BLaER1 treated with 17β-estradiol and CSF1 and Interleukin-3, amounts not matched to agents 10 nM and 100 nM (cell line): ENCODE measurements at regions not wholly inside any gene's neighbourhood (a gene's known extent, or its start where the extent isn't known, plus 50 kb on each side); places are given as distances from the start of the nearest gene placed in this dataset.
"Not testable (repeated sequence)": the region's sequence is repeated elsewhere in the genome, so short reads cannot be mapped to it uniquely, and the experiment has no call there.

Source experiments
- H3K27ac ChIP-seq, 11 experiments: shearing (Covaris generic); formaldehyde crosslinking; 2 replicates each; pipeline ENCODE4 v1.8.1; 2022
- H3K27me3 ChIP-seq, 11 experiments: shearing (Covaris generic); formaldehyde crosslinking; 2 replicates each; pipeline ENCODE4 v1.8.1; 2022
- H3K36me3 ChIP-seq, 11 experiments: shearing (Covaris generic); formaldehyde crosslinking; 2 replicates each; pipeline ENCODE4 v1.8.1; 2022
- H3K4me1 ChIP-seq, 10 experiments: shearing (Covaris generic); formaldehyde crosslinking; 2 replicates each; pipeline ENCODE4 v1.8.1; 2022
- H3K4me2 ChIP-seq, 11 experiments: shearing (Covaris generic); formaldehyde crosslinking; 2 replicates each; pipeline ENCODE4 v1.8.1; 2022
- H3K4me3 ChIP-seq, 10 experiments: shearing (Covaris generic); formaldehyde crosslinking; 2 replicates each; pipeline ENCODE4 v1.8.1; 2022
- H3K9ac ChIP-seq, 11 experiments: shearing (Covaris generic); formaldehyde crosslinking; 2 replicates each; pipeline ENCODE4 v1.8.1; 2022
- H3K9me3 ChIP-seq, 11 experiments: shearing (Covaris generic); formaldehyde crosslinking; replicated peaks in 1 of 11; 2 replicates each; pipeline ENCODE4 v1.8.1; 2022
- H4K20me1 ChIP-seq, 11 experiments: shearing (Covaris generic); formaldehyde crosslinking; 2 replicates each; pipeline ENCODE4 v1.8.1; 2022
- Cebpa-rat ChIP-seq, 11 experiments: shearing (Covaris generic); IDR thresholded peaks; 2 replicates each; pipeline ENCODE4 v1.8.1; 2022

DNA sequence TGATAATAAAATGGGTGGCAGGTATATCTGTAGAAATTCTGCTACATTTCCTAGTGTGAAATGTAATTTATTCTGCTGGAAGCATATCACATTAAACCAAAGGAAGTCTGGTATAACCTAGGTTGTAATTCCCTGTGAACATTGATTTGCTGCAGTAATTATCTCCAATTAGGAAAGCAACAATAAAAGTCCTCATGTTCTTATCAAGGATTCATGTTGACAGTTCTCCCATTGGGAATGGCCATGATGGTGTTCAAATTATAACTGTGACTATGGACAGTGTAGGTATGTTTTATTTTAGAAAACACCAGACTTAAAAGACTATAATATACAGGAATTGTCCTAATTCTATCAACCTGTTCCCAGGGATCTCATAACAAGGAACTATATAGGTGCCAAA is 513.5 kb upstream of the MIR17HG start:
- no peaks in the 10 kb centered on the region for H3K9me3 ChIP-seq
- no peak overlapping the region for H3K4me3 ChIP-seq
- no peak overlapping the region for H3K9ac ChIP-seq
- H3K36me3 ChIP-seq = no peaks in the 10 kb centered on the region
- no peak overlapping the region for H3K27ac ChIP-seq
- H3K27me3 ChIP-seq = no peaks in the 10 kb centered on the region
- H3K4me1 ChIP-seq = peaks cover 0 to 11% (median 0%) of the 10 kb centered on the region in 10 experiments; a peak in 2 of 20 replicates
- H3K4me2 ChIP-seq = no peak overlapping the region
- no peaks in the 10 kb centered on the region for H4K20me1 ChIP-seq
- TF ChIP-seq Cebpa-rat (IDR thresholded peaks at IDR 0.05) = no peak

DNA sequence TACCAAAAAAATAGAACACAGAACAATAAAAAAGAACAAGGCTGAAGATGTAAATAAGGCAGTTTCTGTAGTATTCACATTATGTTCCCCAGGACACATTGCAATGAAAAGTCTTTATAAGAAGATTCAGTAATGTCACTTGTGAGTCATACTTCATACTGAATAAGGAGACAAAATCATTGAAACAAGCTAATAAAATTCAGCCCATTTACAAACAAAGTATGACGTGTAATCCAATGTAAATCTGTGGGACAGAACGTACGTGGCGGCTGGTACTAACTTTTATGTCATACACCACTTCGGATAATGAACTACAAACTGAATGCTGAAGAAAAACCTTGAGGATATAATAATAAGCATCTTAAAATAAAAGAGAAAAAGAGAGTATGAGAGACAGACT is 512.8 kb upstream of the MIR17HG start:
- Histone ChIP-seq H3K9me3 (no peaks in the 10 kb centered on the region), H3K4me1 (peaks cover 0 to 11% (median 0%) of the 10 kb centered on the region in 10 experiments; a peak in 2 of 20 replicates), H3K27me3 (no peaks in the 10 kb centered on the region), H3K27ac (no peak overlapping the region), H3K4me2 (no peak overlapping the region; a peak in 1 of 22 replicates), H3K9ac (no peak overlapping the region), H3K4me3 (no peak overlapping the region), H4K20me1 (no peaks in the 10 kb centered on the region), H3K36me3 (no peaks in the 10 kb centered on the region)
- no peak for TF ChIP-seq Cebpa-rat (IDR thresholded peaks at IDR 0.05)

DNA sequence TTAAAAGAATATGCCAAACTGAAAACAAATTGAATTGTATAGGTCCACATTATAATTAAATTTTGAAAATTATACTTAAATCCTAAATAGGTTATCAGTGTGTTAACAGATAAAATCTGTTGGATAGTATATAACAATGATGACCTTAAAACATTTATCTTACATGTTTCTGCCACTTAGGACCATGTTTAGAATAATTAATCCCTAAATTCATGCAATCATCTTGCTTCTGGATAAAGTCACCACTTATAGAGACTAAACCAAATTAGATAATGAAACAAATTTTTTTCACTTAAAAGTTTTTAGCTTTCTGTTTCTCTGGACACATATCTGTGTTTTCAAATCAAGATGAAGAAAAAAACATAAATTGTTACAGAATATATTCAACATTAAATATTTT is 511.7 kb upstream of the MIR17HG start:
- no peaks in the 10 kb centered on the region for H3K36me3 ChIP-seq
- no peaks in the 10 kb centered on the region for H3K9me3 ChIP-seq
- H3K27me3 ChIP-seq = no peaks in the 10 kb centered on the region
- no peaks in the 10 kb centered on the region for H4K20me1 ChIP-seq
- no peak overlapping the region for H3K9ac ChIP-seq
- H3K4me1 ChIP-seq = peaks cover 0 to 11% (median 0%) of the 10 kb centered on the region in 10 experiments; a peak in 2 of 20 replicates
- no peak overlapping the region for H3K4me3 ChIP-seq
- H3K27ac ChIP-seq = no peak overlapping the region
- TF ChIP-seq Cebpa-rat (IDR thresholded peaks at IDR 0.05) = no peak
- no peak overlapping the region; a peak in 1 of 22 replicates for H3K4me2 ChIP-seq

DNA sequence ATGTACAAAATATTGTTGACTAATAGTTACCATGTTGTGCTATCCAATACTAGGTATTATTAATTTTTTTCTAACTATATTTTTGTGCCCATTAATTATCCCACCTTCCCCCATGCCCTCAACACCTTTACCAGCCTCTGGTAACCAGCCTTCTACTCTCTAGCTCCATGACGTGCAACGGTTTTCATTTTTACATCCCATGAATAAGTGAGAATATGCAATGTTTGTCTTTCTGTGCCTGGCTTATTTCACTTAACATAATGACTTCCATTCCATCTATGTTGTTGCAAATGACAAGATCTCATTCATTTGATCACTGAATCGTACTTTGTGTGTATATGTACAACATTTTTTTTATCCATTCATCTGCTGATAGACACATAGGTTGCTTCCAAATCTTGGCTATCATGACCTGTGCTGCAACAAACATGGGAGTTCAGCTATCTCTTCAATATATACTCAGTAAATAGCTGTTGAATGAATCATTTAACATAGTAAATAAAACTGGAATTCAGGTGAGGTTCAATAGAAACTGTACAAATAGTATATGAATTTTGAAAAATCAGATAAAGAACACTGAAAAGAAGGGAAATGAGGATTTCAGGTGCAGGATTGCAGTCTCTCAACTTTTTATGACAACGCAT is 509.0 kb upstream of the MIR17HG start:
- Histone ChIP-seq H3K9ac (no peak overlapping the region), H3K9me3 (no peaks in the 10 kb centered on the region), H4K20me1 (no peaks in the 10 kb centered on the region), H3K27me3 (no peaks in the 10 kb centered on the region), H3K4me3 (no peak overlapping the region), H3K4me1 (peaks cover 0 to 11% (median 0%) of the 10 kb centered on the region in 10 experiments; a peak in 2 of 20 replicates), H3K27ac (no peak overlapping the region), H3K4me2 (no peak overlapping the region), H3K36me3 (no peaks in the 10 kb centered on the region)
- TF ChIP-seq Cebpa-rat (IDR thresholded peaks at IDR 0.05) = no peak

DNA sequence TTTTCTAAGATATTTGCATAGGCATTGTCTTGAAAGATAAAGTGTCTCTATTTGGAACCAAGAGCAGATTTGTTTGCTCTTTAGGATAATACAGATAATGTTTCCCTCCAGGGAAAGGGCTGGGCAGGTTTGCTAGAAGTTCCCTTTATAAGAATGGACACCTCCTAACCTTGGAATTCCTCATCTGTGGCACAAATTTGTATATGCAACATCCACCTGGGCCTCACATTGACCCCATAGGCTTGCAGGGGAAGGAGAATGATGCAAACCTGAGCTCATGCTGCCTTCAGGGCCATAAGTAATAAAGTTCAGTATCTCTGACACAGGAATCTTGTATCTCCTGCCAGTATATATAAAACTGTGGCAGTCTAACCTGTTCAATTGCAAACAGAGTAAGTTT is 508.4 kb upstream of the MIR17HG start:
- peaks cover 0 to 11% (median 0%) of the 10 kb centered on the region in 10 experiments; a peak in 2 of 20 replicates for H3K4me1 ChIP-seq
- no peak overlapping the region for H3K4me2 ChIP-seq
- no peaks in the 10 kb centered on the region for H3K36me3 ChIP-seq
- H3K27ac ChIP-seq = no peak overlapping the region
- no peak overlapping the region for H3K4me3 ChIP-seq
- no peaks in the 10 kb centered on the region for H4K20me1 ChIP-seq
- TF ChIP-seq Cebpa-rat (IDR thresholded peaks at IDR 0.05) = no peak
- no peaks in the 10 kb centered on the region for H3K27me3 ChIP-seq
- no peaks in the 10 kb centered on the region for H3K9me3 ChIP-seq
- no peak overlapping the region for H3K9ac ChIP-seq

DNA sequence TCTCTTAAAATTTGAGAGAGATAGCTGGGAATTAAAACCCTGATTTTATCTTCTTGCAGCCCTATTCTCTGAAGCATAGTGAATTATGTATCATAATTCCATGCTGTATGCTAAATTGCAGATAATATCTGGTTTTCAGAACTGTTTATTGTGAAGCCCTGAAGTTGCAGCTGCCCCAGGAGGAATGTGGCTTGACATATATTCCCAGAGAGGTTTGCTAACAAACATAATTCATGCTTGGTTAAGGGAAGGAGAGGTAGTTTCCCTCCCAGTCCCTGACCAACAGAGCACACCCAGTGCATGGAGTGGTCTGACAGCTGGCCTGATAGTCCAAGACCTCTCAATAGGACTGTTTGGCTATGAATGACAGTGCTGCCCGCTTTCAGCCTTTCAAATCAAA is 500.6 kb upstream of the MIR17HG start:
- Histone ChIP-seq H3K36me3 (no peaks in the 10 kb centered on the region), H3K4me1 (no peaks in the 10 kb centered on the region), H3K9me3 (no peaks in the 10 kb centered on the region), H4K20me1 (no peaks in the 10 kb centered on the region), H3K27me3 (no peaks in the 10 kb centered on the region; a peak in 1 of 22 replicates), H3K9ac (no peak overlapping the region), H3K27ac (no peak overlapping the region), H3K4me3 (no peak overlapping the region), H3K4me2 (no peak overlapping the region)
- no peak for TF ChIP-seq Cebpa-rat (IDR thresholded peaks at IDR 0.05)

DNA sequence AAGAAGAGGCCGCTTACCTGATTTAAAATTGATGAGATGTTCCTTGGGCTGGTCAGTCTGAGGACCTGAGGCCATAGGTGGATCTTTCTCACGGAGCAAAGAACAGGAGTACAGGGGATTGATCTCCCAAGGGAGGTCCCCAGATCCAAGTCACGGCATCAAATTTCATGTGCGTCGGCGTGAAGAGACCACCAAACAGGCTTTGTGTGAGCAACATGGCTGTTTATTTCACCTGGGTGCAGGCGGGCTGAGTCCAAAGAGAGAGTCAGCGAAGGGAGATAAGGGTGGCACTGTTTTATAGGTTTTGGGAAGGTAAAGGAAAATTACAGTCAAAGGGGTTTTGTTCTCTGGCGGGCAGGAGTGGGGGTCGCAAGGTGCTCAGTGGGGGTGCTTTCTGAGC is 493.8 kb upstream of the MIR17HG start:
- not testable (repeated sequence) for H3K9me3 ChIP-seq, H3K4me3 ChIP-seq, H3K27me3 ChIP-seq, H3K36me3 ChIP-seq, H3K4me2 ChIP-seq, H4K20me1 ChIP-seq, H3K4me1 ChIP-seq, H3K27ac ChIP-seq, H3K9ac ChIP-seq

DNA sequence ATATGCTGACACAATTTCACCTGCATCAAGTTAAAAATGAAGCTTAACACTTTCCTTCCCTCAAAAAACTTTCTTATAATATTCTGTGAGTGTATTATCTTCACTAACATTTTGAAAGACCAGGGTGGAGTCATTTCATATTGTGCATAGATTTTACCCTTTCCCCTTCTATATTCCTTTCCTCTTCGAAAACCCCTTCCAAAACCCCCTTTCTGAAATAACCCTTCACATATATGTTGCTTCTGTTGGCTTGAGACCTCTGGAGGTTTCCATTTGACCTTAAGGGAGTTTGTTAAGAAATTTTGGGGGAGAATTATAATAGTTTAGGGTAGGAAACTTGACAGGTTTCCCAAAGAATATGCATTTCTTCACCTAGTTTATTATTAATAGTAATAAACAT is 489.6 kb upstream of the MIR17HG start:
- Histone ChIP-seq H3K36me3 (no peaks in the 10 kb centered on the region), H3K27ac (no peak overlapping the region), H3K27me3 (no peaks in the 10 kb centered on the region), H3K4me2 (no peak overlapping the region), H3K9ac (no peak overlapping the region), H3K9me3 (no peaks in the 10 kb centered on the region), H4K20me1 (no peaks in the 10 kb centered on the region), H3K4me3 (no peak overlapping the region), H3K4me1 (no peaks in the 10 kb centered on the region)
- no peak for TF ChIP-seq Cebpa-rat (IDR thresholded peaks at IDR 0.05)

DNA sequence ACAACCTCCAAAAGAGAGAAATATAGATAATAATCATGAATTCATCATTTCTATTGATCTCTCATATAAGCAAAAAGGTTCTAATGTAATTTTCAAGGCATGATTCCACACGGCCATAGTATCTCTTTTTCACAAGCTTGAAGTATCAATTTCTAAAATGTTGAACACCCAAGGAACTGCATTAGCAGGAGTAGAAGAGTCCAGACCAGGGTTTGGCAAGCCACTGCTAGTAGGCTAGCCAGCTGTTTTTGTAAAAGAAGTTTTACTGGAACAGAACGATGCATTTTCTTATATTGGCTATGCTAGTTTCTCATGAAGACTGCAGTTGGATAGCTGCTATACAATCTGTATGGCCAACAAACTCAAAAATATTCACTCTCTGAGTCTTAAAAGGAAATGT is 481.5 kb upstream of the MIR17HG start:
- TF ChIP-seq Cebpa-rat (IDR thresholded peaks at IDR 0.05) = no peak
- no peak overlapping the region for H3K4me3 ChIP-seq
- no peak overlapping the region for H3K4me2 ChIP-seq
- no peak overlapping the region for H3K9ac ChIP-seq
- no peaks in the 10 kb centered on the region for H3K36me3 ChIP-seq
- H3K27me3 ChIP-seq = no peaks in the 10 kb centered on the region
- H4K20me1 ChIP-seq = no peaks in the 10 kb centered on the region
- H3K27ac ChIP-seq = no peak overlapping the region; a peak in 1 of 22 replicates
- peaks cover 0 to 15% (median 2%) of the 10 kb centered on the region in 10 experiments; a peak in 9 of 20 replicates for H3K4me1 ChIP-seq
- H3K9me3 ChIP-seq = no peaks in the 10 kb centered on the region

DNA sequence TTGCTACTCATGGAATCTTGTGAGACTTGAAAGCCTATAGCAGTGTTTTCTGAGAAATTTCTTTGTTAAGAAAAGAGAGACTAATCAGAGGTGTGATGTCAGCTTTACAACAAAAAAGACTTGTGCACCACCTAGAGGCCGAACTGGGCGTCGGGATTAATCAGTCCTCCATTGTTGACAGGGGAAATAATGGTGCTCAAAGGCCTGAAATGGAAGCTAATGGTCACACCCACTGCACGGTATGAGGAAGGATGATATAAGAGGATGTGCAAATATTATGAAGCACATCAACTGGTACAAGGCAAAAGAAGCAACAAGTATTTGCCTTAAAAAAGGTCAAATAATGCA is 480.2 kb upstream of the MIR17HG start:
- no peak for TF ChIP-seq Cebpa-rat (IDR thresholded peaks at IDR 0.05)
- Histone ChIP-seq H3K27ac (peak overlapping the region in 1 of 11 experiments; percentile 54; a peak in 1 of 22 replicates), H4K20me1 (no peaks in the 10 kb centered on the region), H3K9me3 (no peaks in the 10 kb centered on the region), H3K4me1 (peaks cover 0 to 15% (median 2%) of the 10 kb centered on the region in 10 experiments; a peak in 9 of 20 replicates), H3K27me3 (no peaks in the 10 kb centered on the region), H3K4me3 (no peak overlapping the region), H3K9ac (no peak overlapping the region), H3K4me2 (peak overlapping the region in 2 of 11 experiments; percentile 23 to 25; a peak in 1 of 22 replicates), H3K36me3 (no peaks in the 10 kb centered on the region)
